Cortex of kidney (tissue), 1 donor: ENCODE measurements at regions not wholly inside any gene's neighbourhood (a gene's known extent, or its start where the extent isn't known, plus 50 kb on each side); places are given as distances from the start of the nearest gene placed in this dataset.
"Not testable (repeated sequence)": the region's sequence is repeated elsewhere in the genome, so short reads cannot be mapped to it uniquely, and the experiment has no call there.

ENCODE experiments used
- DNase-seq: peaks from one replicate; lab custom pipeline; 2025; lab: John Stamatoyannopoulos, UW

DNA sequence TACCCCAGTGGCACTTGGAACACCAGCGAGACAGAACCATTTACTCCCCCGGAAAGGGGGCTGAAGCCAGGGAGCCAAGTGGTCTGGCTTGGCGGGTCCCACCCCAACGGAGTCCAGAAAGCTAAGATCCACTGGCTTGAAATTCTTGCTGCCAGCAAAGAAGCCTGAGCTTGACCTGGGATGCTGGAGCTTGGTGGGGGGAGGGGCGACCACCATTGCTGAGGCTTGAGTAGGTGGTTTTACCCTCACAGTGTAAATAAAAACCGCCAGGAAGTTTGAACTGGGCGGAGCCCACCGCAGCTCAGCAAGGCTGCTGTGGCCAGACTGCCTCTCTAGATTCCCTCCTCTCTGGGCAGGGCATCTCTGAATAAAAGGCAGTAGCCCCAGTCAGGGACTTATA lies 62.8 kb downstream of the RPS24 start:
- DNase-seq, result not testable (repeated sequence)

DNA sequence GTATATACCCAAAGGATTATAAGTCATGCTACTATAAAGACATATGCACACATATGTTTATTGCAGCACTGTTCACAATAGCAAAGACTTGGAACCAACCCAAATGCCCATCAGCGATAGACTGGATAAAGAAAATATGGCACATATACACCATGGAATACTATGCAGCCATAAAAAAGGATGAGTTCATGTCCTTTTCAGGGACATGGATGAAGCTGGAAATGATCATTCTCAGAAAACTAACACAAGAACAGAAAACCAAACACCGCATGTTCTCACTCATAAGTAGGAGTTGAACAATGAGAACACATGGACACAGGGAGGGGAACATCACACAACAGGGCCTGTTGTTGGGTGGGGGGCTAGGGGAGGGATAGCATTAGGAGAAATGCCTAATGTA lies 68.9 kb downstream of the RPS24 start:
- DNase-seq, result not testable (repeated sequence)

DNA sequence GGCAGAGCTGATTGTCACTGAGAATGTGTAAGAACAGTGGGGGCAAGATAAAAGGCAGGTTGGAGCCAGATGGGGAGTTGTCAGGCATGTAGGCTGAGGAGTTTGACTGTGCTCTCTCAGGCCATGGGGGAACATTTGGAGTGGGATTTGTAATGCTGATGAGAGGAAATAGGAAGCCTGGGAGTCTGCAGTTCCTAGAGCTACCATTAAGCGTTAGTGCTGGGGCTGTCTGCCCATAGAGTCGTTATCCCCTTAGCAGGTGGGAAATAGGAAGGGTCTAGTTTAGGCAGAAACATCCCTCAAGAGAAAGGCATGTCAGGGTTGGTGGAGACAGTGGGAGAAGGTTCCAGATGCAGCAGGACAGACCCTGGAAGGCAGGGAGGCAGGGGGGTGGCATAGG lies 75.5 kb downstream of the RPS24 start:
- DNase-seq, result no peak

DNA sequence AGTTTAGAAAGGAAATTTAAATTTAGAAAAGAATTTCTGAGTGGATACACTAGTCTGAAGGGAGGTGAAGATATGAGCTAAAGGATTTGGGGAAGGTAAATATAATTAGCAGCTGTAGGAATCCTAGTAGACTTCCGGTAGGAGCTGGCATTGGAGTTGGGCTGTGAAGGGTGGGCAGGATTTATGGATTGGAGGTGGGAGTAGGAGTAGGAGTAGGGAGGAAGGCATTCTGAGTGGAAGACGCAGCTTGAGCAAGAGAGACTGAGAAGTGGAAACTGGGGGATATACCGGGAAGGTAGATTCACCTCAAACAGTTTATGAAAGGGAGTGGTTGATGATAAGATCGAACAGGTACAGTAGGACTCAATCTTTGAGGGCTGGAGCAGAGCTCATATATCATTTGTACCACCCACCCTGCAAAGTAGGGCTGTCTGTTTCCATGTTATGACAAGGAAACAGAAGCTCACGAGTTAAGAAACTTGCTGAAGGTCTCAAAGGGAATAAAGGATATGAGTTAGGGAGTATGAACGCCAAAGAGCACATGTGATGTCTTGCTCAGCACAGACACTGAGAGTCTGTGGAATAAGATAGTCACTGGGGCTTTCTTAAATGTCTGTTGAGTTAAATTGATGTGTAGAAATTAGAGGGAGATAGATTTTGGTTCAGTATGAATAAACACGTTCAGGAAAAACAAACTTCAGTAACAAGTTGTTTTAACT lies 81.6 kb downstream of the RPS24 start:
- no peak for DNase-seq

DNA sequence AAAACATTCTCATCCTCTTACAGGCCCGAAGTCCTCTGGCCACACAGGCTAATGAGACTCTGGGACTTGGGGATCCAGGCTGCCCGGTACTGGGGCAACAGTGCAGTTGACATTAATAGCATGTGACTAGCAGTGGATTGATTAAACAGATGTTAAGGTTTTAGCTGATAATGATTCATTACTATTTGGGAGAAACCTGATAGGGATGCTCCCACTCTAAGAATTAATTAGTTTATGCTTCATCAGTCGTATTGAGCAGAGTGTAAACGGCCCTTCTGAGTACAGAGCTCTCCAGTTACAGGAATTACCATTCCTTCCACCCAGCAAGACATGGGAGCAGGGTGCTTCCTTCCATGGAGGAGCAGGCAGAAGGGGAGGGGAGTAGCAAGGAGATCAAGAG lies 82.7 kb downstream of the RPS24 start:
- no peak for DNase-seq

DNA sequence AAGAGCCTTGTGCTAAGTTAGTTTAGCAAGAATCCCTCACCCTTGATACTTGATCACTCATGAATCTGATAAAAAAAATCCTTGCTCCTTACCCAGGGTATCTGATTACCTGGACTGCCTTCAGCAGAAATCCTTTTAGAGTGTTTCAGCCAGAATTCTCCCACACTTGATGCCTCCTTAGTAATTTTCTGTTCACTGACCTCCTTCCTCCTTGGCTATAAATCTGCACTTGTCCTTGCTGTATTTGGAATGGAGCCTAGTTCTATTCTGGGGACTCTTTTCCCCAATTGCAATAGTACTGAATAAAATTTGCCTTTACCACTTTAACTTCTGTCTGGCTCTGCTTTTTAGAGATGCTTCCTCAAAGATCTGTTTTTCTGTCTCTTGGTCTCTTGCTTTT lies 84.9 kb downstream of the RPS24 start:
- DNase-seq, result no peak

DNA sequence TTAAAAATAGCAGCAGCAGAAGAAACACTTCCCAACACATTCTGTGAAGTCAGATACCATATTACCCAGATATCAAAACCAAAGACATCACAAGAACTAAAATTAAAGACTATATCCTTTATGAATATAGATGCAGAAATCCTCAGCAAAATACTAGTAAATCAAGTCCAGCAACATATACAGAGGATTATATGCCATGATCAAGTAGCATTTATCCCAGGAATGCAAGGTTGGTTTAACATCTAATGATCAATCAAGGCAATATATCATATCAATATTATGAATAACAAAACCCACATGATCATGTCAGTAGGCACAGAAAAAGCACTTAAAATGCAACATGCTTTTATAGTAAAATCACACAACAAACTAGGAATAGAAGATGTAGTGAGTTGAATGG lies 88.1 kb downstream of the RPS24 start:
- DNase-seq, result no peak

DNA sequence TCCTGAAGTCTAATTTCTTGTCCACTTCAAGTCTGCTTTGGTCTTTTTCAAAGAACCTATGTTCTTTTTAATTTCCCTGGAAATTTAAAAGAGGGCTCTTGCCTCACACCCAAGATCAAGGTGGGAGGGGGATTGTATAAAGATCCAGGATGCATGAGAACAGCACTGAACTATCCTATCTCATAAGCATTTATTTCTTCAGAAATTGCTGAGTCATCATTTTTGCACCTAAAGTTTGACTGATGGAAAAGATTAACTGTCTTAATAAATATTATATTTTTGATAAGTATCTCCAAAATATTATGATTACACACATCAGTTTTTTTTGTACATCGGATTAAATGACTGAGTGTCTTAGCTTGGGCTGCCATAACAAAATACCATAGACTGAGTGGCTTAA lies 90.5 kb downstream of the RPS24 start:
- no peak for DNase-seq

DNA sequence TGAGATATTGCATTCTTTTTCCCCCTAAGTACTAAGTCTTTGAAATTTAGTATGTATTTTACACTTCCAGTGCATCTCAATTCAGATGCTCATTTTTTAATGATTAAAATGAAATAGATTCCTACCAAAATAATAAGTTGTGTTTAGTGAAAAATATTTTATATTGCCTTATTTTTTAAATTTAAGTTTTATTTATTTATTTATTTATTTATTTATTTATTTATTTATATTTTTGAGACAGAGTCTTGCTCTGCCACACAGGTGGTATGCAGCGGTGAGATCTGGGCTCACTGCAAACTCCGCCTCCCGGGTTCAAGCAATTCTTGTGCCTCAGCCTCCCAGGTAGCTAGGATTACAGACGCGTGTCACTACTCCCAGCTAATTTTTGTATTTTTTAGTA lies 95.5 kb downstream of the RPS24 start:
- no peak for DNase-seq

DNA sequence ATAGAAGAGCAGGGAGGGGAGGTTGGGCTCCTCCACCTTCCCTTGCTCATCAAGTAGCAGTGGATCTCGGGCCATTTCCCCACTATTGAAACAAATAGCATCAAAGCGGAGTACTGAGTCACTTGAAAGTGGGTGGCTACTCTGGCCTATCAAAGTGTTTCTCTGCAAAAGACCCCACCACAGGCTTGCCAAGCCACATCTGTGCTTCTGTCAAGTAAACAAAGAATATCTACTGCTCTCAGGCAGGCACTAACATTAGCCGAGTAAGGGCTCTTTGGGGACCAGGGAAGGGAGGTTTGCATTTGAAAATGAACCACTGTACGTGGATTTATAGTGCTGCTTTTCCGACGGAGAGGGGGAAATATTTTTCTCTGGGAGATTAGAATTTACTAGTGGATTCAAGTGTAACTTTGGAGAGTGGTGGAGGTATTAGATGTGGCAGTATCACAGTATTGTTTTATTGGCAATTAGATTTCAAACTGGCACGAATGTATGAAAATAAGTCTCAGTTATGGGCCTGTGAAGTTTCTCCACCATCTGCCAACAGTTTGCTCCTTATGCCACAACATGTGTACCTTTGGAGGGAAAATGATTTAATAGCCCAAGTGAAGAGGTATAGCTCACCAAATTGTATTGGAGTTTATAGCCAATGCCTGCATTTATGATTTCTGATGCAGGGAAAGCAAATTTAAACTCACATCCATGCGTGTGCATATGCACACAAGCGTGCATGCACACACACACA lies 97.5 kb downstream of the RPS24 start:
- DNase-seq, result no peak

DNA sequence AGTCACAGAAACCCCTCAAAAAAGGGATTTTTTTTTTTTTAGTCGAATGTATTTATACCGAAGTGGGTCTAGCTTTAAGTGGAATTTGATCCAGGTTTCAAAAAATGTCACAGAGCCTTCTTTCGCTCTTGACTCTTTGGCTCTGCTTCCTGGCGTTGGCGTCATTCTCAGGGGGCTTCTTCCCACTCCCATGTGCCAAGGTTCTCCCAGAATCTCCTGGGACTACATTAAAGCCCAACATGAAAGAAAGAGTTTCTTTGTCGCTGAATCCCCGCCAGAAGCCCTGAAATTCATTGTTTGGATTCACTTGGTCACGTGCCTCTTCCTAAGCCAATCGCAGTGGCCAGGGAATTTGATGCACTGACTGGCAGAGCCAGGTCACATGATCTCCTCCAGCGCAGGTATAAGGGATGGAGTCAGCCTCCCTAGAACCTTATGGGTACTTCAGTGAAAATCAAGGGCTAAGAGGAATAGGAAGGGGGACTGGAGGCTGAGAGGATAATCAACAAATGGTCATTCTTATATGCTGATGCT lies 101.2 kb downstream of the RPS24 start:
- DNase-seq, result no peak

DNA sequence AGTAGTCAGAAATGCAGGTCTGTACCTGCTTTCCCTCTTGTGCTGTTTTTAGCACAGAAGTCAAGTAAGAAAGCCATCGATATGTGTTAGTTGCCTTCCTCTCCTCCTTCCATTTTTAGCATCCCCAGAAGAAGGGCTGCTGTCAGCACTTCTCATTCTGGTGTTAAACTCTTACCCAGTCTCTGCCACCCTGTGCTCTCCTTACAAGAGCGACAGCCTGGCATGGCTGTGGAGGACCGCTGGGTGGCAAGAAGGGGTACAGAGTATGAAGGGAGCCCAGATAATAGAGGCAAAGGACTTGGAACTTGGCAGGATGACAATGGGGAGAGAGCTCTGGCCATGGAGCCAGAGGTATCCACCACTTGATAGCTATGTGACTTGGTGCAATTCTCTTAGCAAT lies 103.5 kb downstream of the RPS24 start:
- DNase-seq, result no peak

DNA sequence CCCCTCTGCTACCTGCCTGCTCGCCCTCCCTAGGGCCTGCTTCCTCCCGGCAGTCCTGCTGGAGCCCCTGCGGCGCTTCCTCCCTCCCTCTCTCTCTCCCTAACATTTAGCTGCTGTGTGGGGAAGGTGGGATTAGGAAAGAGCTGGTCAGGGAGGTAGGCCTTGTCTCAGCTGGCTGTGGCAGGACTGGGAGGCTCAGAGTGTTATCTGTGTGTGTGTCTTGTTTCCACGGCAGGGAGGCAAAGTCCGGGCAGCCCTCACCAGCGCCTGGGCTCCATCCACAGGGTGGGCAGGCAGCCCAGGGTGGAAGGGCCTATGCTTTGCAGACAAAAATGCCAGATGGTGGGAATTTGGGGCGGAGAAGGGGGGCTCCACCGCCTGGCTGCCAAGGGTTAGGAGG lies 105.7 kb downstream of the RPS24 start:
- no peak for DNase-seq

DNA sequence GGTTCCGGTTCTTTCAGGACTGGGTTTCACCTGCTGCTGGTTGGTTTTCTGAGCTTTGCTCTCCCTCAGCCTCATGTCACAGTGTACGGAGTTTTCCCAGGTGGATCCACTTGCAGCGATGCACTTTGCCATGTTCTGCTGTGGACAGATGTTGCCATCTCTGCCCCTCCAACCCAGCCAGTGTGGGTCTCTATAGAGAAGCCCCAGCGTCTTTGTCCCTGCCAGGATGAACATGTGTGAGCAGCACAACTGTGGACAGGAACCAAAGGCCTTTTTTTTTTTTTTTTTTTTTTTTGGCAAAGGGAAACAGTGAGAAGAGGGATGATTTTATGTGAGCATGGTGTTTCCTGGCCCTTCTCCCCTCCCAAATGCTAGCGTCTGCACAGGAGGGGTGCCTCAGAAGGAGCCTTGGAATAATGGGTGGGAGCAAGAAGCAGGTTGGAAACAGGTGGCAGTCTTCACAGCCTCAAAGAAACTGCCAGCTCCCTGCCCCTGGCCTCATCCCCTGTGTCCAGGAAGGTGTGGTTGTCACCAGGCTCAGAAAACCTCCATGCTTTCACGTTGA lies 106.5 kb downstream of the RPS24 start:
- no peak for DNase-seq

DNA sequence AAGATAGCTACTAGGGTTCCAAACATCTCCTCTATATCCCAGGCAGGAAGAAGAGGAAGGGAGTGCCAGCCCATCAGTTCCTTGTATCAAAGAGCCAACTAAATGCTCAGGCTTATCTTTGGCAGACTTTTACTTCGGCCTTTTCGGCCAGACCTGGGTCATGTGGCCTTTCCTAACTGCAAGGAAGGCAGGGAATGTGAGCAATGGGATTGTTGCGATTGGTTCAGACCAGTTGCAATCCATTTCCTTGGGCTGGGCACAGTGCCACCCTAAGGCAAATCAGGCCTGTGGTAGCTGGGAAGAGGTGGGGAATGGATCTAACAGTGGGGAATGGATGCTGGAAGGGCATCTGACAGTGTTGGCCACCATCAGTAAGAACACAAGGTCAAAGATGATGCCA lies 109.9 kb downstream of the RPS24 start:
- DNase-seq, result no peak

DNA sequence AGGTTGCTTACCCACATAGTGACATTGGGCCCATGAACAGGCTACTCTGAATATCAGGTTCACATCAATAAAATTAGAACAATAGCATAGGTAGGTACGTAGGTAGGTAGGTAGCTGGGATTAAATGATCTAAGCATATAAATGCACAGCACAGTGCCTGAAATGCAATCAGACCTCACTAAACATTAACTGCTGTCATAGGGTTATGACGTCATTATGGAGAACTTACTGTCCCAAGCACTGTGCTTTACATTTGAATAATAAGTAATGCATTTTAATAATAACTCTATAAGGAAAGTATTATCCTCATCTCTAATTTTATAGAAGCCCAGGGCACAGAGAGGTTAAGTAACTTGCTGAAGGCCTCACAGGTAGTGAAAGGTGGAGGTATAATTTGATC lies 112.5 kb downstream of the RPS24 start:
- DNase-seq, result no peak

DNA sequence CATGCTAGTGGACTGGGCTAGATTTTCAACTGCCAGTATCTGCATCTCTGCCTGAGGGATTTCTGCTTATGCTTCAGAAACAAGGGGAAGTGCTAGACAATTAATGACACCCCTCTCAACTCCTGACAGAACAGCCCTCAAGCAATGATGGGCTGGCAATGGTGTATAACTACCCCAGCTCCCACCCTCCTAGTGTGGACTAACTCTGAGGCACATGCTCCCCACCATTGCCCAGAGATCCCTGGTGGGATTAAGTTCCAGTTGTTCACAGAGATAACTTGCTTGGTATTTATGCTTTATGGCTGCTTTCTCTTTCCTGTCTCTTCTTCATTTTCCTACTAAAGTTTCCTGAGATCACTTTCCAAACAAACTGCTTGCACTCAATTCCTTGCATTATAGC lies 113.5 kb downstream of the RPS24 start:
- no peak for DNase-seq

DNA sequence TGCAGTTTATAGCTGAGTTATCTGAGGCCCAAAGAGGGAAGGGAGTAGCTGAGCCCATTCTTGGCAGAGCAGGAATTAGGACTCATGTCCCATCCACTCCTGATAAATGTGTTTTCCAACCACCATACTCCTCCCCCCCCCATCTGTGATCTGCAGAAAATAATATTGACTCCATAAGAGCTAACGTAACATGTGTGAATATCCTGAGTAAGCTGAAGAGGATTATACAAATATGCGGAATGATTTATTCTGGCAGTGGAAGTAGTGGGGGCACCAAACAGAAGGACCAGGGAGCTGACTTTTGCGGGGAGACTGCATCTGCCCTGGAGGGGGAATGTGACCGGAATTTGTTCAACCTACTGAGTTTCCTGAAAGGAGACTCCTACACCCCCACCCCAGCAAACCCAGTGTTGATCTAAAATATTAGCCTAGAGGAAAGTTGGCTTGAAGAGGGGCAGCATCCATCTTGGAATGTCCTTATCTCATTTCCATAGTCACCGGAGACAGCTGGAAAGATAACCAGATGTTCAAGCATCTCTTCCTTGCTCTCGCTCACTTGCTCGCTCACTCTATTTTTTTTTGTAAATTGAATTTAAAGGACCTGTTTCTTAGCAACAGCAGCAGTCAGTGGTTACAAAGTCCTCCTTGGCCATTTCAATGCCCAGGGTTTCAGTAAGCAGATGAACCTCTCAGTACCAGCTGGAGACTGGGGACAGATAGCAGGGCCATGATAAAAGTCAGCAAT lies 114.7 kb downstream of the RPS24 start:
- no peak for DNase-seq

DNA sequence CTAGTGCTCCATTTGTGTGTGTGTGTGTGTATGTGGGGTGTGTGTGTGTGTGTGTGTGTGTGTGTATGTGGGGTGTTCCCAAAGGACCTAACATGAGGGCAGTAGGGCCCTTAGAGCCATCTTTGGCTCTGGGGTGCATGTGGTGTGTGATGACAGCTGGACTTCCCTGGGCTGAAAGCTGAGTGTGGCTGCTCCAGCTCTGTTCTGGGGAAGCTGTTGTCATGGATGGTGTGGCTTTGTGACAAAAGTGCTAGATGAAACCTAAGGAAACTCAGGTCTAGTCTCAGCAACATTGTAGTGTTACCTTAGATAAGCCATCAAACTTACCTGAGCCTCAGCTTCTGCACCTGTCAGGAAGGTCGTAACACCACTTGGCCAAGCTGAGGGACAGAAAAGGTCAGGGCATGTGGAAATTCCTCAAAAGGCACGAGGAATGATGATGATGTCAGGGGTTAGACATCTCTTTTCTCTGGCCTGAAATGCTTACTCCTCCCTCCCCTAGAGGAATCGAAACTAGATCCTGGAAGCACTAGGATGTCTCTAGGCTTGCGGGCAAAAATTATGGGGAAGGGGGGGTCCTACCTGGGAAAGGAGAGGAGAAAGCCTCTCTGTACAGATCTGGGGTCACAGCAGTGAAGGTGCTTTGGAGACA lies 115.4 kb downstream of the RPS24 start:
- no peak for DNase-seq

DNA sequence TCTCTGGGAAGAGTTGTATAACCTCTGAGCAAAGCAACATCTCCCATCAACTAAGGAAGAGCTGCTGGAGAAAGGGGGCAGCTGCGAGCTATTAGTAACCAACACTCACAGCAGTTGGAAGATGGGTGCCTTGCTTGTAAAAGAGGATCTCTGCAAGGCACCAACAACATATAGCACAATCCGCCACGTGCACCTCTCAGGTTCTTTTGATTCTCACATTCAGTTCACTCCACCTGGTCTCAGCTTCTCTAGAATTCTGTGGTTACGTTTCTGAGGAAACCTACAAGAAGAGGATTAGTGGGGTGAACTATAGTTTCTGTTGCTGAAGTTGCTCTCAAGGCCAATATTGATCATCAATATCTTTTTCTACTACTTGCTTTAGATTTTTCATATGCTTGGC lies 117.1 kb downstream of the RPS24 start:
- no peak for DNase-seq

DNA sequence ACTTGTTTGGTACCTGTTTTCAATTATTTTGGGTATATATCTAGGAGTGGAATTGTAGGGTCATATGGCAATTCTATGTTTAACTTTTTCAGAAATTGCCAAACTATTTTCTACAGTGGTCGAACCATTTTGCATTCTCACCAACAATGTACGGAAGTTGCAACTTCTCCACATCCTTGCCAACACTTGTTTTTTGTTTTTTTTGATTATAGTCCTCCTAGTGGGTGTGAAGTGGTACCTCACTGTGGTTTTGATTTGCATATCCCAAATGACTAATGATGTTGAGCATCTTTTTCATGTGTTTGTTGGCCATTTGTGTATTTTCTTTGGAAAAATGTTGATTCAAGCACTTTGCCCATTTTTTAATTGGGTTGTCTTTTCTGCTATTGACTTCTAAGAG lies 122.1 kb downstream of the RPS24 start:
- DNase-seq, result no peak

DNA sequence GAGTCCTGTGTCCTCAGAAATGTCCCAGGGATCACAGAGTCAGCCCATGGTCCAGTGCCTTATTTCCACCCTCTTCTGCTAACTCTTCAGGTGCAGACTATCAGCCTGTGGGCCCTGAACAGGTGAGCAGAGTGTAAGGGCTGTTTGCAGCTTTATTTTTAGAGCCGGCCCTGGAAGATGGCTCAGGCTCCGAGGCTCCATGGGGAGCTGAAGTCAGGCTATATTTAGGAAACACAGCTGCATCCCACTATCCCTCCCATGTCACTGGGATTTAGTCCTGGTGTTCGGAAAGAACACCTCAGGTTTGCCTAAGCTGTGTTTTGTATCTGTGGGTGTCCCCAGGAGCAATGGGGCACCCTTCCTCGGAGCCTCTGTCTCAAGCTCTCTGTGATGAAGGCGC lies 126.9 kb downstream of the RPS24 start:
- no peak for DNase-seq
